HL-60 (cell line): ENCODE measurements at regions not wholly inside any gene's neighbourhood (a gene's known extent, or its start where the extent isn't known, plus 50 kb on each side); places are given as distances from the start of the nearest gene placed in this dataset.

Experiments
- DNase-seq, 2 experiments: peaks; one replicate each; pipeline ENCODE4 v3.0.0-alpha.2; 2010 to 2020; ENCODE audit warnings: low read depth in 1 of 2, low spot score in 1 of 2
- H3K27ac ChIP-seq: fragments of 250-450 bp; sonication (Bioruptor Pico); replicated peaks from 2 replicates; pipeline ENCODE4 v1.5.1; 2020; ENCODE audit warnings: mild to moderate bottlenecking, moderate library complexity
- H3K27me3 ChIP-seq: fragments of 250-450 bp; sonication (Bioruptor Pico); 2 replicates; pipeline ENCODE4 v1.5.1; 2021; ENCODE audit warnings: mild to moderate bottlenecking, moderate library complexity; ENCODE audit not compliant: insufficient read depth, poor library complexity, severe bottlenecking
- H3K4me3 ChIP-seq: replicated peaks from 2 replicates; pipeline ENCODE4 v1.5.1; 2011; ENCODE audit warnings: mild to moderate bottlenecking, control low read depth, low read length; ENCODE audit not compliant: insufficient read depth
- GABPA ChIP-seq: IDR thresholded peaks from 2 replicates; pipeline ENCODE4 v1.6.1; 2012; ENCODE audit warnings: low read depth
- POLR2AphosphoS5 ChIP-seq: IDR thresholded peaks from 2 replicates; pipeline ENCODE4 v1.6.1; 2012; ENCODE audit warnings: low read depth
- SPI1 ChIP-seq: IDR thresholded peaks from 2 replicates; pipeline ENCODE4 v1.6.1; 2012; ENCODE audit warnings: low read depth, mild to moderate bottlenecking, borderline replicate concordance
- TF ChIP-seq, protein P1 (sequence below): IDR thresholded peaks from 2 replicates; pipeline ENCODE4 v1.6.1; 2012; ENCODE audit warnings: low read depth; ENCODE audit not compliant: insufficient replicate concordance
- TF ChIP-seq, protein P2 (sequence below): IDR thresholded peaks from one replicate; pipeline ENCODE4 v1.5.1; 2011; ENCODE audit warnings: low read length, control low read depth, inconsistent platforms; ENCODE audit not compliant: insufficient read depth

- TF ChIP-seq SPI1 (no peak), GABPA (no peak), POLR2AphosphoS5 (no peak)
- TF ChIP-seq, protein P1, sequence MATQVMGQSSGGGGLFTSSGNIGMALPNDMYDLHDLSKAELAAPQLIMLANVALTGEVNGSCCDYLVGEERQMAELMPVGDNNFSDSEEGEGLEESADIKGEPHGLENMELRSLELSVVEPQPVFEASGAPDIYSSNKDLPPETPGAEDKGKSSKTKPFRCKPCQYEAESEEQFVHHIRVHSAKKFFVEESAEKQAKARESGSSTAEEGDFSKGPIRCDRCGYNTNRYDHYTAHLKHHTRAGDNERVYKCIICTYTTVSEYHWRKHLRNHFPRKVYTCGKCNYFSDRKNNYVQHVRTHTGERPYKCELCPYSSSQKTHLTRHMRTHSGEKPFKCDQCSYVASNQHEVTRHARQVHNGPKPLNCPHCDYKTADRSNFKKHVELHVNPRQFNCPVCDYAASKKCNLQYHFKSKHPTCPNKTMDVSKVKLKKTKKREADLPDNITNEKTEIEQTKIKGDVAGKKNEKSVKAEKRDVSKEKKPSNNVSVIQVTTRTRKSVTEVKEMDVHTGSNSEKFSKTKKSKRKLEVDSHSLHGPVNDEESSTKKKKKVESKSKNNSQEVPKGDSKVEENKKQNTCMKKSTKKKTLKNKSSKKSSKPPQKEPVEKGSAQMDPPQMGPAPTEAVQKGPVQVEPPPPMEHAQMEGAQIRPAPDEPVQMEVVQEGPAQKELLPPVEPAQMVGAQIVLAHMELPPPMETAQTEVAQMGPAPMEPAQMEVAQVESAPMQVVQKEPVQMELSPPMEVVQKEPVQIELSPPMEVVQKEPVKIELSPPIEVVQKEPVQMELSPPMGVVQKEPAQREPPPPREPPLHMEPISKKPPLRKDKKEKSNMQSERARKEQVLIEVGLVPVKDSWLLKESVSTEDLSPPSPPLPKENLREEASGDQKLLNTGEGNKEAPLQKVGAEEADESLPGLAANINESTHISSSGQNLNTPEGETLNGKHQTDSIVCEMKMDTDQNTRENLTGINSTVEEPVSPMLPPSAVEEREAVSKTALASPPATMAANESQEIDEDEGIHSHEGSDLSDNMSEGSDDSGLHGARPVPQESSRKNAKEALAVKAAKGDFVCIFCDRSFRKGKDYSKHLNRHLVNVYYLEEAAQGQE = no peak
- TF ChIP-seq, protein P2, sequence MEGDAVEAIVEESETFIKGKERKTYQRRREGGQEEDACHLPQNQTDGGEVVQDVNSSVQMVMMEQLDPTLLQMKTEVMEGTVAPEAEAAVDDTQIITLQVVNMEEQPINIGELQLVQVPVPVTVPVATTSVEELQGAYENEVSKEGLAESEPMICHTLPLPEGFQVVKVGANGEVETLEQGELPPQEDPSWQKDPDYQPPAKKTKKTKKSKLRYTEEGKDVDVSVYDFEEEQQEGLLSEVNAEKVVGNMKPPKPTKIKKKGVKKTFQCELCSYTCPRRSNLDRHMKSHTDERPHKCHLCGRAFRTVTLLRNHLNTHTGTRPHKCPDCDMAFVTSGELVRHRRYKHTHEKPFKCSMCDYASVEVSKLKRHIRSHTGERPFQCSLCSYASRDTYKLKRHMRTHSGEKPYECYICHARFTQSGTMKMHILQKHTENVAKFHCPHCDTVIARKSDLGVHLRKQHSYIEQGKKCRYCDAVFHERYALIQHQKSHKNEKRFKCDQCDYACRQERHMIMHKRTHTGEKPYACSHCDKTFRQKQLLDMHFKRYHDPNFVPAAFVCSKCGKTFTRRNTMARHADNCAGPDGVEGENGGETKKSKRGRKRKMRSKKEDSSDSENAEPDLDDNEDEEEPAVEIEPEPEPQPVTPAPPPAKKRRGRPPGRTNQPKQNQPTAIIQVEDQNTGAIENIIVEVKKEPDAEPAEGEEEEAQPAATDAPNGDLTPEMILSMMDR = no peak
- no peak overlapping the region for H3K4me3 ChIP-seq
- DNase-seq = no peak
- no peaks in the 10 kb centered on the region for H3K27me3 ChIP-seq
- no peak overlapping the region for H3K27ac ChIP-seq
These were observed 194.0 kb downstream of the SOD2 start for GRCh38 chr6:159499034-159499433.

DNA sequence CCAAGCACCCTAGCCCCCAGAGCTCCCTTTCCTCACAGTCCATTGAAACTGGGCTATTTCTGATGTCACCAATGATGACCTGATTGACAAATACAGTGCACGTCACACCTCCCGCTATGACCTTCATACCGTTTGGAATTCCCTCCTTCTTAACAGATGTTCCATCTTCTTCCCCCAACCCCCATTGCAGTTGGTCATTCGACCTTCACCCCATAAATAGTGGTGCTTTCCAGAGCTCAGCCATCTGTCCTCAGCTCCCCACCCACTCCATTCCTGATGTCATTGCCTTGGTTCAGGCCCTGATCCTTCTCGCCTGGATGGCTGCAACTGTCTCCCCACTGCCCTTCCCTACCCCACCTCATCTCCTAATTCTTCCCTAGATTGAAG, 198.5 kb downstream of the SOD2 start:
- Histone ChIP-seq H3K27me3 (no peaks in the 10 kb centered on the region), H3K4me3 (no peak overlapping the region), H3K27ac (no peak overlapping the region)
- no peak for DNase-seq
- no peak for TF ChIP-seq GABPA
- TF ChIP-seq POLR2AphosphoS5 = no peak
- TF ChIP-seq SPI1 = no peak
- TF ChIP-seq, protein P1 = no peak
- TF ChIP-seq, protein P2 = no peak

- no peak overlapping the region for H3K27ac ChIP-seq
- no peaks in the 10 kb centered on the region for H3K27me3 ChIP-seq
- no peak overlapping the region for H3K4me3 ChIP-seq
- TF ChIP-seq, protein P1 = no peak
- TF ChIP-seq SPI1 (no peak), GABPA (no peak), POLR2AphosphoS5 (no peak)
- TF ChIP-seq, protein P2 = no peak
- no peak for DNase-seq
These were observed 199.0 kb downstream of the SOD2 start for GRCh38 chr6:159493898-159494585.
